ENCODE measurements at regions not wholly inside any gene's neighbourhood (a gene's known extent, or its start where the extent isn't known, plus 50 kb on each side); places are given as distances from the start of the nearest gene placed in this dataset.

- no peak for DNase-seq
Measured at GRCh38 chr5:167892352-167893115, 398.9 kb upstream of the WWC1 start.

- DNase-seq = no peak
Measured at GRCh38 chr5:167893271-167893670, 398.2 kb upstream of the WWC1 start.

GRCh38 chr5:167894631-167895472 lies 396.6 kb upstream of the WWC1 start:
- DNase-seq = no peak

- no peak for DNase-seq
Measured at GRCh38 chr5:167895899-167896659, 395.4 kb upstream of the WWC1 start.

GRCh38 chr5:167896814-167897213 lies 394.6 kb upstream of the WWC1 start:
- DNase-seq = no peak

GRCh38 chr5:167897371-167897770 lies 394.1 kb upstream of the WWC1 start:
- no peak for DNase-seq

GRCh38 chr5:167898361-167899042 lies 392.9 kb upstream of the WWC1 start:
- no peak for DNase-seq

DNA sequence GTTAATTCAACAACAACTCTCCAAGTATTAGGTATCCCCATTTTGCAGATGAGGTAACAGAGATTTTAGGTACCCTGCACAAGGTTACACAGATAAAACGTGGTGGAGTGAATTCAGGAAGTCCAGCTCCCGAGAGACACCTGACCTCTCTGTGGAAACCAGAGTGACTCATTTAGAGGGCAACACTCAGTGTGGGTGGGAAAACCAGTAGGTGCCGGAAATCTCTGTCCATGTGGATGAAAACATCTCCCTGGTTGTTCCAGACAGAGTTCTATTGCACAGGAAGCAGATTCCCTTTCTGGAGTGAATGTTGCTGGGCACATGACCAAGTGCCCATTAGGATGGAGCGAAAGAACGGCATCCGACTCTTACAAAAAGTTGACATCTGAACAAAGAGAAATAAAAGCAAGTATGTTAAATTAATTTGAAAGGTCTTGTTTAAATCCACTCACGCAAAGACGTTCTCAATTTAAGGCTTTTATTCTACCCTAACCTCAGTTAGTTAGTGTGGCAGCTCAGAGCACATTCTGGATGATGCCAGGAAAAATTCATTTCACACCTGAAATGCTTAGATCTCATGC lies 391.9 kb upstream of the WWC1 start:
- no peak for DNase-seq

- no peak for DNase-seq
Measured at GRCh38 chr5:167900340-167900935, 391.0 kb upstream of the WWC1 start.

- DNase-seq = no peak
Measured at GRCh38 chr5:167902298-167902697, 389.1 kb upstream of the WWC1 start.

GRCh38 chr5:167903243-167903642 lies 388.2 kb upstream of the WWC1 start:
- DNase-seq = no peak

DNA sequence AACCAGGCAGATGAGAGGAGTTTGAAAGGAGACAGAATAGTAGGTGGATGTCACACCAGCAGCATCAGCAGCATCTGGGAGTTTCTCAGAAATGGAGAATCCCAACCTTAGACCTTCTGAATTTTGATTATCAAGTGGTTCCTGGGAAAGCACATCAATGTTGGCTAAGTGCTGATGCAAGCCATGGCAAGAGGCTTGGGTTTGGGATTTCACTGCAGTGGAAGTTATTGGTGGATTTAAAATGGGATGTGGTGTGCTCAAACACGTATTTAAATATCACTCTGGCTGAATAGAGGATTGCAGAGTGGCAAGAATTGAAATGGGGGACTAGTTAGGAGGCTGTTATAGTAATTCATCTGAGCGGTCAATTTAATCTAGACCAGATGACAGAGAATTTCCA lies 387.8 kb upstream of the WWC1 start:
- no peak for DNase-seq

- DNase-seq = no peak
Measured at GRCh38 chr5:167905919-167906853, 385.3 kb upstream of the WWC1 start.

DNA sequence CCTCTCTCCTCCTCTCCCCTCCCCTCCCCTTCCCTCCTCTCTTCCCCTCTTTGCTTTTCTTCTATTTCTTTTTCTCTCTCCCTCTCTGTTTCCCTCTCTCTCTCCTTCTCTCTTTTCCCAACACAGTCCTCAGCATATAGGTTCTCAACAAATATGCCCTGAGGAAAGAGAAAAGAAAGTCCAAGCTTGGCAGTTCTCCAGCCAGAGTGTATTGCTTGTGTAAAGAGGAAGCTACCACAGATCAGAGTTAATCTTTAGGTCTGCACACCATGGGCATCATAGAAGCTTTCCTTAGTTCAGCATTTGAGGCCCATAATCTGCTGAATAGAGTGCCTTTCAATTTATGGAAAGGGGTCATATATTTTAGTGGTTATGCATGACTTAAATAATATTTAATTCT lies 382.8 kb upstream of the WWC1 start:
- DNase-seq = no peak

DNA sequence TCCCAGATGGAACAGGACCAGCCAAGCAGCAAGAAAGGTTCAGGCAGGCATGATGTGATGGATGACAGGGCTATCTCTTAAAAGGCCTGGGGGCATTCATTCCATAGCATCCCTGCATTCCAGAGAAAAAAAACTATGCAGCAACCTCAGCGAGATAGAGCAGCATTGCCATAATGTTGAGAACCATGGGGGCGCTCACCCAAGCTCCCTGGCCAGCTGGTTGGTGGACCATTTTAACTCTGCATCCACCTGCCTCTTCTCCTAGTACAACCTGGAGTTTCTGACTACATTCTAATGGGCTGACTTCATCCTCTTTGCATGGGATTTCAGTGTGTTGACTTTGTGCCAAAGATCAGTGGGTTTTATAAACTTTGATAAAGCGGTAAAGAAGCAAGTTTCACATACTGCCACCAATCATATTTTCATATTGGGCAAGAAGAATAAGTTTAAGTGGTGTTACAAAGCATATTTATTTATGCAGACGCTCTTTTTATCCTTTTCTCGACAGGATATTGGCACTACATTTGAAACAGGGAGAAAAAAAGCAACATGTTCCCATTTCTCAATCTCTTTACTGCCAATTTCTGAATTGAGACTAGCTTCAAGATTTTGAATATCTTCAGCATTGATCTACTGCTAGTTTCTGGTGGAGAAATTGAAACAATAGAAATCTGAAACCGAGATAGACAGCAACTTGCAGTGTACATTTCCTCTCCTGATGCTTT lies 378.3 kb upstream of the WWC1 start:
- no peak for DNase-seq

GRCh38 chr5:167915237-167915636 lies 376.2 kb upstream of the WWC1 start:
- DNase-seq = no peak

- DNase-seq = no peak
Measured at GRCh38 chr5:167916261-167916691, 375.2 kb upstream of the WWC1 start.

- DNase-seq = no peak
Measured at GRCh38 chr5:167916706-167917105, 374.7 kb upstream of the WWC1 start.

DNA sequence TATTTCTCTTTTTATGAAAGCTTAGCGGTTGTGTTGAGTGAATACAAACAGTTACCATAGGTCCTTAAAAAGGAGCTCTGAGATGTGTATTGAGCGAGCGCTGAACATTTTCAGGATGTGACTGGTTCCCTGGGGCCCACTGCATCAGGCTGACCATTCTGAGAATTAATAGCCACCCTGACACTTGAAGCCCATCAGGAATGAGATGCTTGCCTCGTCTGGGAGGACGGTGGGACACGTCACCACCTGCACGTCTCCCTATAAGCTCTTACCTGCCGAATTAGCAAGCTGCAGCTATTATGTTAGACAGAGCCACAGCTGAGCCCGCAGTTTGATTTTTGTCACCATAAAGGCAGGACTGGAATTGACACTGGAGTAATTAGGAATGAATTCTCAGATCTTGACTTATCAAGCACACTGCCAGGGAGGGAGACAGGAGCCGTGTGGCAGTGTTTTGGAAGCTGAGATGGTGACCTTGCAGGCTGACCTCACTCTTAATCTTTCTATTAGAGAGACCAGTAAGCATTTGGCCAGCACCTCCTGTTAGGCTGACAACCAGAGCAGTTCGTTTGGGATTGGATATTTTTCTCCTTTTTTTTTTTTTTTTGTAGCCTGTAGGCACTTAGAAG lies 373.1 kb upstream of the WWC1 start:
- DNase-seq = no peak

Measured in activated gamma-delta T cell treated with Interleukin-2 at 50 U/mL for 16 hours (primary cell).